Stimulated activated memory B cell treated with anti-CD40 and anti-IgM and Interleukin-4, amounts not matched to agents 10 μg/mL and 1 μg/mL and 100 μg/mL, for 72 hours (primary cell): ENCODE measurements at regions not wholly inside any gene's neighbourhood (a gene's known extent, or its start where the extent isn't known, plus 50 kb on each side); places are given as distances from the start of the nearest gene placed in this dataset.

ENCODE experiments used
- ATAC-seq: fragments of 150-1000 bp; cut with Tn5 transposase; 2 replicates; pipeline ENCODE4 v1.10.0; 2021
- H3K27ac Mint-ChIP-seq: one replicate; pipeline ENCODE4 v1.8.0; 2022; ENCODE audit warnings: mild to moderate bottlenecking, mixed read lengths
- H3K27me3 Mint-ChIP-seq: one replicate; pipeline ENCODE4 v1.8.0; 2022; ENCODE audit warnings: mixed read lengths
- H3K36me3 Mint-ChIP-seq: one replicate; pipeline ENCODE4 v1.8.0; 2022; ENCODE audit warnings: mixed read lengths
- H3K4me1 Mint-ChIP-seq: one replicate; pipeline ENCODE4 v1.8.0; 2022; ENCODE audit warnings: mixed read lengths
- H3K4me3 Mint-ChIP-seq: one replicate; pipeline ENCODE4 v1.8.0; 2022; ENCODE audit warnings: mild to moderate bottlenecking, moderate library complexity, mixed read lengths
- H3K9me3 Mint-ChIP-seq: one replicate; pipeline ENCODE4 v1.8.0; 2022; ENCODE audit warnings: mixed read lengths

DNA sequence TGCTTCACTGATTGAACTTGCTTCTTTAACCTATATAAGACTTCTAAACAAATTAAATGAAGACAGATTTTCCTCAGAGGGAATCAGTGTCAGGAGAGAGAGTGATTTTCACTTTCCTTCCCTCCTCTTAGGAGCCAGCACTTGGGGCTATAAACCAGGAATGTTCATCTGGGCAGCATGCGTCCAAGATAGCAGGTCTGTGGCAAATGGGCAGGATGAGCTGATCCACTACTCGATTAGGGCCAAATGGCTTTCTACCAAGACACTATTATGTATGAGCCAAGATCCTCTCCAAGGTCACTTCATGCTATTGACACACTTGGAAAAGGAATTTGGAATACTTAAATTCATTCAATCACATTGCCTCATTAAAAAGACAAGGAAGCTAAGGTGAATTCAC lies 203.9 kb upstream of the GRID2 start:
- H3K4me1 Mint-ChIP-seq = no peaks in the 10 kb centered on the region
- H3K9me3 Mint-ChIP-seq = peaks cover 2% of the 10 kb centered on the region
- H3K36me3 Mint-ChIP-seq = no peaks in the 10 kb centered on the region
- ATAC-seq = no peak
- H3K4me3 Mint-ChIP-seq = no peak overlapping the region
- no peaks in the 10 kb centered on the region for H3K27me3 Mint-ChIP-seq
- H3K27ac Mint-ChIP-seq = no peak overlapping the region

DNA sequence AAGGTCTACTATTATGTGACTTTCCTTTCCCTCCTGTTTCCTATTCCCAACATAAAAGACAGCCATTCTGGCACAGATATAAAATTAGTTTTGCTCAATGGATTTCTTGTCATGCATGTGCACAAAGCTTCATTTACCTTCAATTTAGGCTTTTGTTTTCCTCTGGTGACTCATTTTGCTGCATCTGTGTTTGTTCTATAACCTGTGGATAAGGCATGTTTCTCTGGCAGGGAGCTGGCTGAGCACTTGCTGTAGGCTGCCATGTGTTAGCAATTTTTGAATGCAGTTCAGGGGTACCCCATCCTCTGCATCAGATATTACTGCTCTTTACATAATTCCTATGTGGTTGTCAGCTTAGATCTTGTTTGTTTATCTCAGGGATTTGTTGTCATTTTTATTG lies 202.8 kb upstream of the GRID2 start:
- H3K4me3 Mint-ChIP-seq = no peak overlapping the region
- H3K27me3 Mint-ChIP-seq = no peaks in the 10 kb centered on the region
- H3K9me3 Mint-ChIP-seq = peaks cover 5% of the 10 kb centered on the region
- no peak for ATAC-seq
- H3K36me3 Mint-ChIP-seq = no peaks in the 10 kb centered on the region
- H3K4me1 Mint-ChIP-seq = no peaks in the 10 kb centered on the region
- H3K27ac Mint-ChIP-seq = no peak overlapping the region

- Mint-ChIP-seq H3K9me3 (peaks cover 5% of the 10 kb centered on the region), H3K27ac (no peak overlapping the region), H3K4me3 (no peak overlapping the region), H3K27me3 (no peaks in the 10 kb centered on the region), H3K36me3 (no peaks in the 10 kb centered on the region), H3K4me1 (no peaks in the 10 kb centered on the region)
- ATAC-seq = no peak
These were observed 202.0 kb upstream of the GRID2 start for GRCh38 chr4:92101737-92102172.

- Mint-ChIP-seq H3K4me1 (no peaks in the 10 kb centered on the region), H3K36me3 (no peaks in the 10 kb centered on the region), H3K27me3 (no peaks in the 10 kb centered on the region), H3K27ac (no peak overlapping the region), H3K9me3 (peaks cover 3% of the 10 kb centered on the region), H3K4me3 (no peak overlapping the region)
- no peak for ATAC-seq
These were observed 199.3 kb upstream of the GRID2 start for GRCh38 chr4:92104506-92104905.

DNA sequence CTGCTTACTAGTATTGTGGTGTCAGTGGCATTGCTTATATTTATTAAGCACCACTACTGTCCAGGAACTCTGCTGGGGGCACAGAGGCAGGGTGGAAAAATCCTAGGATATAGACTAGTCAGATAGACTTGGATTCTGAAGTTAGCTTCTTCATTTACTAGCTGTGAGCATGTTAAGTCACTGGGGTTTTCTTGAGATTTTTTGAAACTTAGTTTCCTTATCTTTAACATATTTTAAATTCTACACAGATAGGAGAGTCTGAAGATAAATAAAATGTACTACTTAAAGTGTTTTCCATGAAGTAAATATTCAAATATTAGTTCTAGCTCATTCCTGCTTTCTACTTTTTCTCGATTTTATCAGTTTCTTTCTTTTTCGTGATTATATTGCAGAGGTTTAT lies 196.9 kb upstream of the GRID2 start:
- H3K4me3 Mint-ChIP-seq = no peak overlapping the region
- no peak overlapping the region for H3K27ac Mint-ChIP-seq
- H3K36me3 Mint-ChIP-seq = no peaks in the 10 kb centered on the region
- no peak for ATAC-seq
- no peaks in the 10 kb centered on the region for H3K27me3 Mint-ChIP-seq
- H3K4me1 Mint-ChIP-seq = no peaks in the 10 kb centered on the region
- H3K9me3 Mint-ChIP-seq = peaks cover 3% of the 10 kb centered on the region

DNA sequence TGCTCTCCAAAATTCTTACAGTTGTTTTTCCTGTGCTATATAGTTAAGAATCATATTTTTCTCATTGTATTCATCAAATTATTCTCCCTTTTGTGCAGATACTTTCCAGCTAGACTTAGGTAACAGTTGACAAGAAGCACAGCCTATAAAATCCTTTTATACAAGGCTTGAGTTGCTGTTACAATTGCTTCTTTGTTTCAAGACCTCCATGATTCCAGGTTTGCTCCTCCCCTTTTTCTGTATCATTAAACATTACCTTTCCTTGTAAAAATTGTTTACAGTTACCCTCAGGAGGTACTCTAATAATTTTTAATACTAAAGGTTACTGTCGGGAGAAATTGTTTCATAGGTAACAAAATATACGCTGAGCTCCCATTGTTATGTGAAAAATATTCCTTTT lies 192.3 kb upstream of the GRID2 start:
- Mint-ChIP-seq H3K27me3 (no peaks in the 10 kb centered on the region), H3K4me1 (no peaks in the 10 kb centered on the region), H3K27ac (no peak overlapping the region), H3K9me3 (no peaks in the 10 kb centered on the region), H3K36me3 (no peaks in the 10 kb centered on the region), H3K4me3 (no peak overlapping the region)
- no peak for ATAC-seq

- Mint-ChIP-seq H3K27me3 (no peaks in the 10 kb centered on the region), H3K9me3 (no peaks in the 10 kb centered on the region), H3K27ac (no peak overlapping the region), H3K4me3 (no peak overlapping the region), H3K4me1 (no peaks in the 10 kb centered on the region), H3K36me3 (no peaks in the 10 kb centered on the region)
- no peak for ATAC-seq
These were observed 191.0 kb upstream of the GRID2 start for GRCh38 chr4:92112805-92113204.

DNA sequence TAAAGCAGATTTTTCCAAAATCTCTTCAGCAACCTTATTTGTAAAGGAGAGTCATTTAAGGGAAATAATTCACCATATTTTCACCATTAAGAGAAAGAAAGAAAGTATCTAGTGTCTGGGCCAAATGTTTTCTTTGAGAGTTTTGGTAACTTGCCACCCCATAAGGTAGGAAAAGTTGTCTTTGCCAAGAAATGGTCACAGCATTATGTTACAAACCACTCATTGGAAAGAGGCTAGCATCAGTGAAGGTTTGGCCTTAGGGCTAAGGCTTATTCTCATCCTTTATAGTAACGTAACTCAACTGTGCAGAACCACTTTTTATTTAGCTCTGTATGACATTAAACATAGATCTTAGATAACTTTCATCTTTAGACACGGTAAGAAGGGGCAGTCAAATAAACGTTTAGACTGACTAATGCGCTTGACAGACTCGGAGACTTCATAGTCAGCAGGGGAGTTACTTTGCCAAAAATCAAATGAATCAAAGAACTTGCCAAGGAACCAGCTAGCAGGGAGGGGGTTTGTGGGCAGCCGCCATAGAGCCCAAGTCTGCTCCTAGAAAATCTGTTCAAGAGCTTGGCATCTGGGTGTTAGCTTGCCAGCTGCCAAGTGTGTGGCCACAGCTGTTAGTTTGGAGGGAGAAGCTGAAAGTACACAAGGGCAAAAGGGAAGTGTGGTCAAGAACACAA lies 182.8 kb upstream of the GRID2 start:
- Mint-ChIP-seq H3K36me3 (no peaks in the 10 kb centered on the region), H3K9me3 (no peaks in the 10 kb centered on the region), H3K4me1 (no peaks in the 10 kb centered on the region), H3K4me3 (no peak overlapping the region), H3K27ac (no peak overlapping the region), H3K27me3 (no peaks in the 10 kb centered on the region)
- no peak for ATAC-seq

GRCh38 chr4:92122911-92123310 lies 180.9 kb upstream of the GRID2 start:
- no peaks in the 10 kb centered on the region for H3K27me3 Mint-ChIP-seq
- ATAC-seq = no peak
- H3K9me3 Mint-ChIP-seq = no peaks in the 10 kb centered on the region
- no peaks in the 10 kb centered on the region for H3K36me3 Mint-ChIP-seq
- H3K27ac Mint-ChIP-seq = no peak overlapping the region
- H3K4me1 Mint-ChIP-seq = no peaks in the 10 kb centered on the region
- no peak overlapping the region for H3K4me3 Mint-ChIP-seq

GRCh38 chr4:92128676-92129075 lies 175.1 kb upstream of the GRID2 start:
- Mint-ChIP-seq H3K4me3 (no peak overlapping the region), H3K9me3 (peaks cover 18% of the 10 kb centered on the region), H3K27me3 (no peaks in the 10 kb centered on the region), H3K4me1 (no peaks in the 10 kb centered on the region), H3K36me3 (no peaks in the 10 kb centered on the region), H3K27ac (no peak overlapping the region)
- no peak for ATAC-seq

DNA sequence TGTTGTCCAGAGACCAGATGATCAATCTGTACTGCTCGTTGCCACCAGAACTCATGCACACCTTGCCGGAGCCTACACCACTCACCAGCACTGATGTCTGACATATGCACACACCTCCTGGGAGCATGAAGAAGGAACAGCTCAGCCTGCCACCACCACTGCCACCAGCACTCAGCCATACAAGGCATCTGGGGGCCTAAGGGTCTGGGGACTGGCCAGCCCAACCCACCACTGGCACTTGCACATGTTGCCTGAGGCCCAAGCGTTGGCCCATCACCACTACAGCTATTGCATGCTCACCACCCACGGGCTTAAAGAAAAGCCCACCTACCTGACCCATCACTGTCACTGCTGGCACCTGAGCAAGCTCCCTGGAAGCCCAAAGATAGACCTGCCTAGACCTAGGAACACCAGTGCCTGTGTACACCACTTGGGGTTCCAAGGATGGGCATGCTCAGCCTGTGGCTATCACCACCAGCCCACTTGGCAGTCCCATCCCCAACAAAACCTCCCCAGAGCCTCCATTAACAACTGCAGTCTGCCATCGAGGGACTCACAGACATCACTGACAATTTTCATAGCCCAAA lies 174.3 kb upstream of the GRID2 start:
- Mint-ChIP-seq H3K36me3 (no peaks in the 10 kb centered on the region), H3K4me1 (no peaks in the 10 kb centered on the region), H3K27me3 (no peaks in the 10 kb centered on the region), H3K9me3 (peaks cover 18% of the 10 kb centered on the region), H3K4me3 (no peak overlapping the region), H3K27ac (no peak overlapping the region)
- no peak for ATAC-seq

DNA sequence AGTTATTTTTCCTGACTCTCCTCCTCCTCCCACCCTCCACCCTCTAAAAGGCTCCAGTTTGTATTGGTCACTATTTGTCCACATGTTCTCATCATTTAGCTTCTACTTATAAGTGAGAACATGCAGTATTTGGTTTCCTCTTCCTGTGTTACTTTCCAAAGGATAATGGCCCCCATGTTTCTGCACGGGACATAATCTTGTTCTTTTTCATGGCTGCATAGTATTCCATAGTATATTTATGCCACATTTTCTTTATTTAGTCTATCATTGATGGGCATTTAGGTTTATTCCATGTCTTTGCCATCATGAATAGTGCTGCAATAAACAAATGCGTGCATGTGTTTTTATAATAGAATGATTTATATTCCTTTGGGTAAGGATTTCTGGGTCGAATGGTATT lies 167.3 kb upstream of the GRID2 start:
- Mint-ChIP-seq H3K4me1 (no peaks in the 10 kb centered on the region), H3K27ac (no peak overlapping the region), H3K4me3 (no peak overlapping the region), H3K9me3 (peaks cover 10% of the 10 kb centered on the region), H3K36me3 (no peaks in the 10 kb centered on the region), H3K27me3 (no peaks in the 10 kb centered on the region)
- no peak for ATAC-seq

GRCh38 chr4:92163348-92163747 lies 140.4 kb upstream of the GRID2 start:
- H3K4me1 Mint-ChIP-seq = no peaks in the 10 kb centered on the region
- peaks cover 16% of the 10 kb centered on the region for H3K9me3 Mint-ChIP-seq
- no peaks in the 10 kb centered on the region for H3K36me3 Mint-ChIP-seq
- H3K4me3 Mint-ChIP-seq = no peak overlapping the region
- no peak for ATAC-seq
- H3K27me3 Mint-ChIP-seq = no peaks in the 10 kb centered on the region
- no peak overlapping the region for H3K27ac Mint-ChIP-seq

GRCh38 chr4:92170340-92170739 lies 133.4 kb upstream of the GRID2 start:
- peaks cover 6% of the 10 kb centered on the region for H3K9me3 Mint-ChIP-seq

DNA sequence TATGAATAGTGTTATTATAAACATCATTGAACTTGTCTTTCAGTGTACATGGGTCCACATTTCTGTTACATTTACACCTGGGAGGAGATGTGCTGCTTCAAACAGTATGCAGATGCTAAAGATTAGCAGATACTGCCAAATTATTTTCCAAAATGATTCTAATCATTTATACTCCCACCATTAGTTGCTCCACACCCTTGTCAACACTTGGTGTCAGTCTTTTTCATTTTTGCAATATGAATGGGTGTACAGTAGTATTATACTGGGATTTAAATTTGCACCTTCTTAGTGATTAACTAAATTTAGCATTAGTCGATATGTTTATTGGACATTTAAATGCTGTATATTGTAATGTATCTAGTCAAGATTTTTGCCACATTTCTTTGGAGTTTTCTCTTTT lies 131.6 kb upstream of the GRID2 start:
- no peaks in the 10 kb centered on the region for H3K27me3 Mint-ChIP-seq
- H3K9me3 Mint-ChIP-seq = peaks cover 2% of the 10 kb centered on the region
- no peak for ATAC-seq
- H3K36me3 Mint-ChIP-seq = no peaks in the 10 kb centered on the region
- H3K27ac Mint-ChIP-seq = no peak overlapping the region
- no peak overlapping the region for H3K4me3 Mint-ChIP-seq
- no peaks in the 10 kb centered on the region for H3K4me1 Mint-ChIP-seq

More at GRCh38 chr4:92170340-92170739, 133.4 kb upstream of the GRID2 start:
- ATAC-seq = no peak
- Mint-ChIP-seq H3K27me3 (no peaks in the 10 kb centered on the region), H3K4me3 (no peak overlapping the region), H3K27ac (no peak overlapping the region), H3K4me1 (no peaks in the 10 kb centered on the region), H3K36me3 (no peaks in the 10 kb centered on the region)

- Mint-ChIP-seq H3K4me3 (no peak overlapping the region), H3K9me3 (no peaks in the 10 kb centered on the region), H3K27ac (no peak overlapping the region), H3K27me3 (no peaks in the 10 kb centered on the region), H3K4me1 (no peaks in the 10 kb centered on the region), H3K36me3 (no peaks in the 10 kb centered on the region)
- ATAC-seq = no peak
These were observed 128.5 kb upstream of the GRID2 start for GRCh38 chr4:92175250-92175649.
